Upper lobe of left lung (tissue), 6 donors: ENCODE measurements at regions not wholly inside any gene's neighbourhood (a gene's known extent, or its start where the extent isn't known, plus 50 kb on each side); places are given as distances from the start of the nearest gene placed in this dataset.

Source experiments
- ATAC-seq, 2 donors: fragments of 200-7000 bp; cut with Tn5 transposase; one replicate each; pipeline ENCODE4 v1.9.1; 2022; ENCODE audit warnings: mild to moderate bottlenecking in 2 of 2, moderate library complexity in 2 of 2; ENCODE audit not compliant: low FRiP score in 2 of 2
- DNase-seq, 2 donors: peaks; one replicate each; pipeline ENCODE4 v3.0.0-alpha.2; 2019 to 2020
- H3K27ac ChIP-seq, 4 donors: fragments of 200-600 bp; sonication (generic); one replicate each; pipeline ENCODE4 v1.5.1; 2016 to 2019
- H3K27me3 ChIP-seq, 4 donors: fragments of 200-600 bp; sonication (generic); one replicate each; pipeline ENCODE4 v1.5.1; 2017 to 2019
- H3K36me3 ChIP-seq, 4 donors: fragments of 200-600 bp; sonication (generic); one replicate each; pipeline ENCODE4 v1.5.1; 2016 to 2019
- H3K4me1 ChIP-seq, 4 donors: fragments of 200-600 bp; sonication (generic); one replicate each; pipeline ENCODE4 v1.5.1; 2018 to 2019
- H3K4me3 ChIP-seq, 4 donors: fragments of 200-600 bp; sonication (generic); one replicate each; pipeline ENCODE4 v1.5.1; 2017 to 2019; ENCODE audit warnings: mild to moderate bottlenecking in 2 of 4, moderate library complexity in 1 of 4
- H3K9me3 ChIP-seq, 4 donors: fragments of 200-600 bp; sonication (generic); one replicate each; pipeline ENCODE4 v1.5.1; 2018 to 2019
- EP300 ChIP-seq, 4 donors: sonication (generic); formaldehyde crosslinking; IDR thresholded peaks; one replicate each; pipeline ENCODE4 v1.5.1; 2017; ENCODE audit warnings: antibody characterized with exemption in 4 of 4, control low read depth in 2 of 4
- POLR2A ChIP-seq, 4 donors: fragments of 450-650 bp; IDR thresholded peaks; one replicate each; pipeline ENCODE4 v1.5.1; 2016 to 2017; ENCODE audit warnings: antibody characterized with exemption in 4 of 4, mild to moderate bottlenecking in 2 of 4
- POLR2AphosphoS5 ChIP-seq, 2 donors: sonication (generic); formaldehyde crosslinking; IDR thresholded peaks; one replicate each; pipeline ENCODE4 v1.5.1; 2017; ENCODE audit warnings: antibody characterized with exemption in 2 of 2
- WGBS, 2 donors: methylation state at CpG; one replicate each; pipeline ENCODE4 v1.1.5; 2017 to 2018; 5-methylcytosine and 5-hydroxymethylcytosine counted together
- TF ChIP-seq, protein P1 (sequence below), 6 experiments: fragments of 450-650 bp in 4 of 6; fragments of 200-600 bp in 2 of 6; sonication (generic) in 2 of 6; IDR thresholded peaks; one replicate each; pipeline ENCODE4 v1.5.1; 2016 to 2019; ENCODE audit warnings: antibody characterized with exemption in 6 of 6
- donor health status: DM: no; HTN: no; CAD: no; lungs with moderate emphysema.
- donor health status: DM: no; HTN: yes; CAD: no; lungs with severe emphysema.

DNA sequence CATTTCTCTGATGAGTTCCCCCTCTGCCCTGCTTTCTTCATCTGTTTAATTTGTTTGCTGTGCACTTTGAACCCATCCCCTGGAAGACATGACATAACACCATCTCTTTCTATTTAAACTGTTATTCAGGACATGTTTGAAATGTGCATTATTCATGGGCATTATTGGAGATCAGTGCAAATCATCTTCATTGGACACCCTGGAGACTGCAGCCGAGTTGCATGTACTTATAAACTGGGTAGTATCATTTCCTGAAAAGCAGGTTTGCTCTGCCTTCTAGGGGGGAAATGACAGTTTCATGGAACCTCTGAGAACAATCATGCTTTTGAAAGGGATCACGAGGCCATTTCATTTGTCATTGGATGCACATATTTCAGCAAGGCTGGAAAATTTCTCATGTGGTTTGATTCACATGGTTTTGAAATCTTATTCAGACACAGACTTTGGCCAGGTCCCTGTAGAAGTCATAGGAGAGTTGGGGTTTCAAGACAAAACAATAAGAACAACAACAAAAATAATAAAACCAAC, 462.8 kb upstream of the MEX3C start:
- Histone ChIP-seq H3K4me1 (no peaks in the 10 kb centered on the region), H3K27me3 (no peaks in the 10 kb centered on the region), H3K36me3 (no peaks in the 10 kb centered on the region), H3K4me3 (no peak overlapping the region), H3K27ac (no peak overlapping the region), H3K9me3 (no peaks in the 10 kb centered on the region)
- ATAC-seq (no peak), DNase-seq (no peak)
- TF ChIP-seq POLR2AphosphoS5 (IDR thresholded peaks at IDR 0.05), result no peak
- TF ChIP-seq POLR2A (IDR thresholded peaks at IDR 0.05), result no peak
- TF ChIP-seq EP300 (IDR thresholded peaks at IDR 0.05), result no peak
- WGBS, 2 donors, result 56 to 59% methylated on average over 2 of the region's 2 CpGs

DNA sequence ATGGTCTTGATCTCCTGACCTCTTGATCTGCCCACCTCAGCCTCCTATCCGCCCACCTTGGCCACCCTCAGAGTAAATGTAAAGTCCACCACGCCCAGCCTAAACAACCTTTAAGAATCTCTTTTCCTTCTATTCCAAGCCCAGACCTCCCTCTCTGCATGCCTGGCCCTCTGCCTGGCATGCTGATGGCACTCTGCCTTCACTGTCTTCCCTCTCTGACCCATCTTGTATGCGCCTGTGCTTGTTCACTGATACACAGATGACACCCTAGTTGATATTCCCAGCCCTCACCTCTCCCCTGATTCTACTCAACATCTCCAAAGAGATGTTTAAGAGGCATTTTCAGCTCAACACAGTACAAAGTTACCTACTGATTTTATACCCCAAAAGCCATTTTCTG, 466.8 kb upstream of the MEX3C start:
- Histone ChIP-seq H3K4me1 (no peaks in the 10 kb centered on the region), H3K27ac (no peak overlapping the region), H3K36me3 (no peaks in the 10 kb centered on the region), H3K9me3 (no peaks in the 10 kb centered on the region), H3K27me3 (no peaks in the 10 kb centered on the region), H3K4me3 (no peak overlapping the region)
- DNase-seq (no peak), ATAC-seq (no peak)
- WGBS, 2 donors, result 77 to 82% methylated on average over 3 of the region's 3 CpGs
- TF ChIP-seq POLR2AphosphoS5 (IDR thresholded peaks at IDR 0.05), result no peak
- no peak for TF ChIP-seq POLR2A (IDR thresholded peaks at IDR 0.05)
- TF ChIP-seq EP300 (IDR thresholded peaks at IDR 0.05), result no peak
- TF ChIP-seq, protein P1, sequence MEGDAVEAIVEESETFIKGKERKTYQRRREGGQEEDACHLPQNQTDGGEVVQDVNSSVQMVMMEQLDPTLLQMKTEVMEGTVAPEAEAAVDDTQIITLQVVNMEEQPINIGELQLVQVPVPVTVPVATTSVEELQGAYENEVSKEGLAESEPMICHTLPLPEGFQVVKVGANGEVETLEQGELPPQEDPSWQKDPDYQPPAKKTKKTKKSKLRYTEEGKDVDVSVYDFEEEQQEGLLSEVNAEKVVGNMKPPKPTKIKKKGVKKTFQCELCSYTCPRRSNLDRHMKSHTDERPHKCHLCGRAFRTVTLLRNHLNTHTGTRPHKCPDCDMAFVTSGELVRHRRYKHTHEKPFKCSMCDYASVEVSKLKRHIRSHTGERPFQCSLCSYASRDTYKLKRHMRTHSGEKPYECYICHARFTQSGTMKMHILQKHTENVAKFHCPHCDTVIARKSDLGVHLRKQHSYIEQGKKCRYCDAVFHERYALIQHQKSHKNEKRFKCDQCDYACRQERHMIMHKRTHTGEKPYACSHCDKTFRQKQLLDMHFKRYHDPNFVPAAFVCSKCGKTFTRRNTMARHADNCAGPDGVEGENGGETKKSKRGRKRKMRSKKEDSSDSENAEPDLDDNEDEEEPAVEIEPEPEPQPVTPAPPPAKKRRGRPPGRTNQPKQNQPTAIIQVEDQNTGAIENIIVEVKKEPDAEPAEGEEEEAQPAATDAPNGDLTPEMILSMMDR (IDR thresholded peaks at IDR 0.05), result no peak

DNA sequence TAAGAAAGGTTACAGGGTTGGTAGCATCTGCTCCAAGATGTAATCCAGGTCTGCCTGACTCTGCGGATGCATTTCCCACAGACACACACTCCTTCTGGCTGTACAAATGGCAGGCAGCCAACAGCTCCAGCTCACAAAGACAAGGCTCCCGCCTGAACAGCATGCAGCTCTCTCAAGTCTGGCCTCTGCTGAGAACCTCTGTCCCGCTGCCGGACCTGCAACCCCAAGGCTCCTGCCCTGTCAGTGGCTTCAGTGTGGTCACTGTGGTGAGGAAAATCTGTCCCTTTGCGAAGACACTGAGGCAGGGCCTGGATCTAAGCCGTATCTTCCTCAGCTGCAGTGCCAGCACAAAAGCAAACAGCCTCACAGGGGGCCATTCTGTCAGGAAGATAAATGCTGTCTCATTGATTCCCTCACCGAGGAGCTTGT, 469.3 kb upstream of the MEX3C start:
- Histone ChIP-seq H3K36me3 (no peaks in the 10 kb centered on the region), H3K27me3 (no peaks in the 10 kb centered on the region), H3K4me3 (no peak overlapping the region), H3K9me3 (no peaks in the 10 kb centered on the region), H3K27ac (no peak overlapping the region), H3K4me1 (no peaks in the 10 kb centered on the region)
- DNase-seq (peak in 1 of 2 donors; percentile 10), ATAC-seq (no peak)
- TF ChIP-seq, protein P1 (IDR thresholded peaks at IDR 0.05), result no peak
- TF ChIP-seq POLR2AphosphoS5 (IDR thresholded peaks at IDR 0.05) (no peak), POLR2A (IDR thresholded peaks at IDR 0.05) (no peak), EP300 (IDR thresholded peaks at IDR 0.05) (no peak)
- WGBS, 2 donors, result 0 to 34% methylated on average over 1 to 7 of the region's 7 CpGs

DNA sequence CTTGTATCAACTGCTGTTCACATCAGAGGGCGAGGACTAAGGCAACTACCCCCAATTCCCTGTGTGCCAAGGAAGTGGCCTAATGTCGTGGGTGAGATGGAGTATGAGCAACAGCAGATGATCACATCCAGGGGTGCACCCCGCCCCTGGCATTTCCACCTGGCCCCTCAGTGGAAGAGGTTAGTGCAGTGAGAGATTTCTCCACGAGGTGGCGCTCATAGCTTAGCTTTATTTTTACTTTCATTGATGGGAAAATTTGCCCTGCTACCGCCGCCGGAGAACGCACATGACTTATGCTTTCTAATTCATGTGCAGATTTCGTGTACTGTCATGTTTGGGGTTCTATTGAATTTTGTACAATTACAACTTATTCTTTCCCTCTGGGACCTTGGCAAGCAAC, 470.6 kb upstream of the MEX3C start:
- Histone ChIP-seq H3K4me1 (no peaks in the 10 kb centered on the region), H3K9me3 (no peaks in the 10 kb centered on the region), H3K4me3 (no peak overlapping the region), H3K27ac (no peak overlapping the region), H3K27me3 (no peaks in the 10 kb centered on the region), H3K36me3 (no peaks in the 10 kb centered on the region)
- peak in 1 of 2 donors; percentile 64 for ATAC-seq
- TF ChIP-seq POLR2A (IDR thresholded peaks at IDR 0.05) (no peak), EP300 (IDR thresholded peaks at IDR 0.05) (no peak), POLR2AphosphoS5 (IDR thresholded peaks at IDR 0.05) (no peak)
- TF ChIP-seq, protein P1 (IDR thresholded peaks at IDR 0.05), result peak in 5 of 6 experiments; percentile 48 to 77 (median 59)
- peak in 1 of 2 donors; percentile 30 for DNase-seq
- WGBS, 2 donors, result 6 to 13% methylated on average over 10 of the region's 10 CpGs

DNA sequence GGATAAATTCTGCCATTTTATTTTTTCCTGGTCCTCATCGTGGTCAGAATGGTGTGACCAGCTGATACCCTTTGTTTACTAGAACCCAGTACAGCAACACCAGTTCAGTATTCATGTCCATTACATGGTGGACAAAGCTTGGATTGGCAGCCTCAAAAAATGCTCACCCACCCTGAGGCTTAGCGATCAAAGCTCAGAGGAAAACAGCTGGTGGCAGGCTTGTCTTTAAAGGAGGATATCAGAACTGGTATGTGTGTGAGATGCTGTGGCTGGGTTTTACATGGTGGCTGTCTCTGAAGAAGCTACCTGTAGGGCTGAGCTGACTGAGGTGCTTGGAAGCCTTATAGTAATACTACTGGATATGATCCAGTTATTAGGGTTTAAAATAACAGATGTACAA, 471.1 kb upstream of the MEX3C start:
- H3K4me1 ChIP-seq, result no peaks in the 10 kb centered on the region
- 45 to 58% methylated on average over 2 of the region's 2 CpGs for WGBS, 2 donors
- TF ChIP-seq POLR2AphosphoS5 (IDR thresholded peaks at IDR 0.05) (no peak), POLR2A (IDR thresholded peaks at IDR 0.05) (no peak), EP300 (IDR thresholded peaks at IDR 0.05) (no peak)
- H3K9me3 ChIP-seq, result no peaks in the 10 kb centered on the region
- H3K27ac ChIP-seq, result no peak overlapping the region
- no peaks in the 10 kb centered on the region for H3K36me3 ChIP-seq
- no peak overlapping the region for H3K4me3 ChIP-seq
- DNase-seq (no peak), ATAC-seq (no peak)
- H3K27me3 ChIP-seq, result no peaks in the 10 kb centered on the region

DNA sequence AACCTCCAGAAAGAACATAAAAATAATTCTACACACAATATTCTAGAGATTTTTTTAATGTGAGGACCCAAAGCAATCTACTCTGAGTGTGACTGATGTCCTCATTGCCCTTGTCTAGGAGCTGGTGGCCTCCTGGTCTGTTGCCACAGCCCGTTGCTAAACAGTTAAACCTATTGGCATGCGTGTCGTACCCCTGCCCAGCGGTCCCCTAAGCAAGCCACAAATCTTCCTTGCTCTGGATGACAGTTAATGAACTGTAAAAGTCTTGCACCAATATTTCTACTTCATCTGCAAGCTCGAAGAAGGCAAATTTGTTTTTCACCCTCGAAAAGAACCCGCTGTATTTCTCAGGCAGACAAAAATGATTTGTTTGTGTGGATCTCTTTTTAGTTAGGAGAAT, 489.1 kb upstream of the MEX3C start:
- no peak overlapping the region for H3K4me3 ChIP-seq

More for the DNA sequence above, 489.1 kb upstream of the MEX3C start:
- Histone ChIP-seq H3K36me3 (no peaks in the 10 kb centered on the region), H3K27me3 (no peaks in the 10 kb centered on the region), H3K9me3 (no peaks in the 10 kb centered on the region), H3K27ac (no peak overlapping the region), H3K4me1 (no peaks in the 10 kb centered on the region)
- no peak for DNase-seq
- no peak for TF ChIP-seq POLR2AphosphoS5 (IDR thresholded peaks at IDR 0.05)
- no peak for TF ChIP-seq POLR2A (IDR thresholded peaks at IDR 0.05)
- TF ChIP-seq EP300 (IDR thresholded peaks at IDR 0.05), result no peak
- TF ChIP-seq, protein P1 (IDR thresholded peaks at IDR 0.05), result no peak
- ATAC-seq, result no peak
- 71 to 74% methylated on average over 7 of the region's 7 CpGs for WGBS, 2 donors
